BE2C (cell line): ENCODE measurements at regions not wholly inside any gene's neighbourhood (a gene's known extent, or its start where the extent isn't known, plus 50 kb on each side); places are given as distances from the start of the nearest gene placed in this dataset.
"Not testable (repeated sequence)": the region's sequence is repeated elsewhere in the genome, so short reads cannot be mapped to it uniquely, and the experiment has no call there.

Experiments
- DNase-seq: peaks from one replicate; pipeline ENCODE4 v3.0.0-alpha.2; 2020
- H3K27me3 ChIP-seq: fragments of 250-450 bp; sonication (Bioruptor Pico); 2 replicates; pipeline ENCODE4 v1.5.1; 2020; ENCODE audit warnings: mild to moderate bottlenecking
- H3K36me3 ChIP-seq: fragments of 250-450 bp; sonication (Bioruptor Pico); 2 replicates; pipeline ENCODE4 v1.5.1; 2020; ENCODE audit warnings: mild to moderate bottlenecking
- H3K4me1 ChIP-seq: fragments of 250-450 bp; sonication (Bioruptor Pico); 2 replicates; pipeline ENCODE4 v1.5.1; 2020
- H3K4me3 ChIP-seq: 2 replicates; pipeline ENCODE4 v1.5.1; 2011; ENCODE audit warnings: low read depth, low read length
- H3K9me3 ChIP-seq: fragments of 250-450 bp; sonication (Bioruptor Pico); 2 replicates; pipeline ENCODE4 v1.5.1; 2020
- TF ChIP-seq, protein P1 (sequence below): IDR thresholded peaks from 2 replicates; pipeline ENCODE4 v1.5.1; 2012; ENCODE audit warnings: mild to moderate bottlenecking, low read depth, low read length

GRCh38 chr16:10250137-10250828, 68.1 kb upstream of the GRIN2A start:
- Histone ChIP-seq H3K4me1 (no peaks in the 10 kb centered on the region), H3K4me3 (no peak overlapping the region), H3K36me3 (no peaks in the 10 kb centered on the region), H3K27me3 (no peaks in the 10 kb centered on the region), H3K9me3 (no peaks in the 10 kb centered on the region)
- TF ChIP-seq, protein P1, sequence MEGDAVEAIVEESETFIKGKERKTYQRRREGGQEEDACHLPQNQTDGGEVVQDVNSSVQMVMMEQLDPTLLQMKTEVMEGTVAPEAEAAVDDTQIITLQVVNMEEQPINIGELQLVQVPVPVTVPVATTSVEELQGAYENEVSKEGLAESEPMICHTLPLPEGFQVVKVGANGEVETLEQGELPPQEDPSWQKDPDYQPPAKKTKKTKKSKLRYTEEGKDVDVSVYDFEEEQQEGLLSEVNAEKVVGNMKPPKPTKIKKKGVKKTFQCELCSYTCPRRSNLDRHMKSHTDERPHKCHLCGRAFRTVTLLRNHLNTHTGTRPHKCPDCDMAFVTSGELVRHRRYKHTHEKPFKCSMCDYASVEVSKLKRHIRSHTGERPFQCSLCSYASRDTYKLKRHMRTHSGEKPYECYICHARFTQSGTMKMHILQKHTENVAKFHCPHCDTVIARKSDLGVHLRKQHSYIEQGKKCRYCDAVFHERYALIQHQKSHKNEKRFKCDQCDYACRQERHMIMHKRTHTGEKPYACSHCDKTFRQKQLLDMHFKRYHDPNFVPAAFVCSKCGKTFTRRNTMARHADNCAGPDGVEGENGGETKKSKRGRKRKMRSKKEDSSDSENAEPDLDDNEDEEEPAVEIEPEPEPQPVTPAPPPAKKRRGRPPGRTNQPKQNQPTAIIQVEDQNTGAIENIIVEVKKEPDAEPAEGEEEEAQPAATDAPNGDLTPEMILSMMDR, result no peak
- DNase-seq, result no peak

DNA sequence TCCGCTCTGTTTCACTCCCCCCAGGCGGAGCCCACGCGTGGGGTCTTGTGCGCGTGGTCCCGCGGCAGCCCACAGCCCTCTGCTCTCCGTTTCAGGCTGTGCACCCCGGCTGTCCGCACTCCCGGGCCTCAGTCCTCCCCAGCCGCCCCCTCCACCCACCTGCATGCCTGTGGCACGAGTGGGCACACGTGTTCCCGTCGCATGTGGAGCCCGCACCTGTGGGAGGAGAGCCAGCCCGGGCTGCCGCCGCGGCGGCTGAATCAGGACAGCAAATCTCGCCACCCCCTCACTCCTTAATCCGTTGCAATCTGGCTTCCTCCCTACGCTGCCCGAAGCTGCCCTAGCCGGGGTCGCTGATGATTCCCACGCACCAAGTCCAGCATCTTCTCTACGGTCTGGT, 69.9 kb upstream of the GRIN2A start:
- H3K27me3 ChIP-seq, result no peaks in the 10 kb centered on the region
- no peak for DNase-seq
- no peaks in the 10 kb centered on the region for H3K4me1 ChIP-seq
- H3K9me3 ChIP-seq, result no peaks in the 10 kb centered on the region; the same call in 1 of the 2 replicates
- no peaks in the 10 kb centered on the region for H3K36me3 ChIP-seq
- no peak overlapping the region for H3K4me3 ChIP-seq
- TF ChIP-seq, protein P1, result no peak

DNA sequence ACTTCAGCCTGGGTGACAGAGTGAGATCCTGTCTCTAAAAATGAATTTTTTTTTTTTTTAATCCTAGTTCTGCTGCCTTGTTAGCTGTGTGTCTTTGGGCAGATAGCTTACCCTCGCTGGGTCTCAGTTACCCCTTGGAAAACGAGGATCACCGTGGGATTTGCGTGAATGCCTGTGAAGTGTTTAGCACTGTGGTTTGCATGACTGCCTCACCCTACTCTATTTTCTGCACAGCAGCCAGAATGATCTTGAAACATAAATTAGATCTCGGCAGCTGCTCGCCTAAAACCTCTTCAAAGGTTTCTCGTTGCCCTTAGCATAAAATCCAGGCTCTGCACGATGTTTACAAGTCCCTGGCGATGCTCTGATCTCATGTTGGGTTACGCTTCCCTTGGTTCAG, 71.2 kb upstream of the GRIN2A start:
- DNase-seq, result no peak
- Histone ChIP-seq H3K36me3 (no peaks in the 10 kb centered on the region), H3K27me3 (no peaks in the 10 kb centered on the region), H3K9me3 (no peaks in the 10 kb centered on the region; the same call in 1 of the 2 replicates), H3K4me1 (no peaks in the 10 kb centered on the region), H3K4me3 (no peak overlapping the region)
- TF ChIP-seq, protein P1, result no peak

GRCh38 chr16:10255728-10256127, 73.5 kb upstream of the GRIN2A start:
- TF ChIP-seq, protein P1, result no peak

DNA sequence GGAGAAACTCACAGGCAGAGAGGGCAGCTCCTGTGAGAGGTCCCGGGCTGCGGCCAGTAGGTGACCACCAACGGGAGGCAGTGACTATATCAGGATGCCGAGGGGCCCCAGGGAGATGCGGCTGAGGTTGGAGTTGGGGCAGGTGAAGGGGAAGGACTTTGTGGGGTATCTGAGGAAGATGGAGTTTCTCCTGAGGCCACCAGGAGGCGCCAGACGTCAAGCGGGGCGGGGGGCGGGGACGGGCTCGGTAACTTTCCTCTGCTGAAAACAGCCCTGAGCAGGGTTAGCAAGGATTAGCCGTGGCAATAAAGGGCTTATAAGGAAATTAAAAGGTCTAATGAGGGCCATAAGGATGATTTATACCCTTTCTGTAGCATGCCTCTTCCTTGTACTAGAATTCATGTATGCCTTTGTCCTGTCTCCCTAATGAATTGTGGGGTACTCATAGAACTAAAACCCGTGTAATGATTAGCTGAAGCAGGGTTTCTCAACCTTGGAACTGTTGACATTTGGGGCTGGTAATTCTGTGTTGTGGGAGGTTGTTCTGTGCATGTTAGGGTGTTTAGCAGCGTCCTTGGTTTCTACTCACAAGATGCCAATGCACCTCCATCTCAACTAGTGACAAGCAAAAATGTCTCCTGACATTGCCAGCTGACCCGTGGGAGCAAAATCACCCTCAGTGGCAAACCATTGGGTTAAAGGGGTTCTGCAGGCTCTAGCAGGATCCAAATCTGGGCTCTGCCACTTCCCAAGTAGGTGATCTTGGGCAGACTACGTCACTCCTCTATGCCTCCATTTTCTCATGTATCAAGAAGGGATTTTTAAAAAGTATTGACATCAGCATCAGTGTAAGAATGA, 74.8 kb upstream of the GRIN2A start:
- no peaks in the 10 kb centered on the region; the same call in 1 of the 2 replicates for H3K9me3 ChIP-seq
- H3K27me3 ChIP-seq, result no peaks in the 10 kb centered on the region
- TF ChIP-seq, protein P1, result peak; percentile 74
- H3K4me1 ChIP-seq, result no peaks in the 10 kb centered on the region
- no peaks in the 10 kb centered on the region for H3K36me3 ChIP-seq
- H3K4me3 ChIP-seq, result no peak overlapping the region
- peak; percentile 29 for DNase-seq

More at GRCh38 chr16:10255728-10256127, 73.5 kb upstream of the GRIN2A start:
- no peaks in the 10 kb centered on the region for H3K4me1 ChIP-seq
- no peak overlapping the region for H3K4me3 ChIP-seq
- no peak for DNase-seq
- no peaks in the 10 kb centered on the region for H3K36me3 ChIP-seq
- no peaks in the 10 kb centered on the region for H3K27me3 ChIP-seq
- no peaks in the 10 kb centered on the region; the same call in 1 of the 2 replicates for H3K9me3 ChIP-seq

DNA sequence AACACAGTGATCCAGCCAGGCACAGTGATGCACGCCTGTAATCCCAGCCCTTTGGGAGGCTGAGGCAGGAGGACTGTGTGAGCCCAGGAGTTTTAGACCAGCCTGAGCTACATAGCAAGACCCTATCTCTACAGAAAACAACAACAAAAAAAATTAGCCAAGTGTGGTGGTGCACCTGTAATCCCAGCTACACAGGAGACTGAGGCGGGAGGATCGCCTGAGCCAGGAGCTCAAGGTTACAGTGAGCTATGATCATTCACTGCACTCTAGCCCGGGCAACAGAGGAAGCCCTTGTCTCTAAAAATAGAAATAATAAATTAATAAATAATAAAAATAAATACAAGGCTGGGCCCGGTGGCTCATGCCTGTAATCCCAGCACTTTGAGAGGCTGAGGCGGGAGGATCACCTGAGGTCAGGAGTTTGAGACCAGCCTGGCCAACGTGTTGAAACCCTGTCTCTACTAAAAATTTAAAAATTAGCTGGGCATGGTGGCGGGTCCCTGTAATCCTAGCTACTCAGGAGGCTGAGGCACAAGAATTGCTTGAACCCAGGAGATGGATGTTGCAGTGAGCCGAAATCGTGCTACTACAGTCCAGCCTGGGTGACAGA, 75.5 kb upstream of the GRIN2A start:
- DNase-seq, H3K27me3 ChIP-seq, H3K4me1 ChIP-seq, H3K36me3 ChIP-seq, H3K4me3 ChIP-seq, H3K9me3 ChIP-seq: not testable (repeated sequence)

- not testable (repeated sequence) for H3K27me3 ChIP-seq, H3K36me3 ChIP-seq, H3K4me1 ChIP-seq, H3K9me3 ChIP-seq, DNase-seq, H3K4me3 ChIP-seq
Observed at GRCh38 chr16:10258930-10259603, 76.8 kb upstream of the GRIN2A start.
